Heart left ventricle (tissue), 13 donors: ENCODE measurements at regions not wholly inside any gene's neighbourhood (a gene's known extent, or its start where the extent isn't known, plus 50 kb on each side); places are given as distances from the start of the nearest gene placed in this dataset.
"Not testable (repeated sequence)": the region's sequence is repeated elsewhere in the genome, so short reads cannot be mapped to it uniquely, and the experiment has no call there.

ENCODE experiments used
- POLR2A ChIP-seq, 2 donors: fragments of 450-650 bp; IDR thresholded peaks; one replicate each; pipeline ENCODE4 v1.6.1; 2017; ENCODE audit warnings: antibody characterized with exemption in 2 of 2, mild to moderate bottlenecking in 2 of 2, moderate library complexity in 2 of 2
- TF ChIP-seq, protein P1 (sequence below), 12 donors: fragments of 200-600 bp; sonication (generic) in 4 of 12; IDR thresholded peaks; one replicate each; pipeline versions ENCODE4 v1.5.0 to v1.8.0; 2018 to 2022; ENCODE audit warnings: antibody characterized with exemption in 12 of 12, mild to moderate bottlenecking in 5 of 12
- donor health status: ischemic (EF 13 %, LVEDD 7.1; RV severe dilation, severe dysfunction).
- donor health status: DM: no; HTN: yes; CAD: no.
- donor health status: DM: no; HTN: no; CAD: no.
- donor health status: ischemic (EF 25% LVEDD 6.9; RV normal size, moderate dysfunction).
- donor health status: ischemic (EF 25% LVEDD 5.7; RV mildly dilated, moderate dysfunction).
- donor health status: ischemic (EF 35%, LVEDD 5.7; RV mildly dilated, moderate dysfunction).
- donor health status: nonischemic (EF 11% LVEDD 7.7; RV severe dilation, severe dysfunction).
- donor health status: DM: yes; HTN: yes; CAD: no.
- donor health status: PGD.
- donor health status: ischemic (EF 29% LVEDD 5.4; RV normal size, mild dysfunction).
- donor health status: nonischemic (EF 23%, LVEDD 6.1; RV moderate dilation, normal function).

DNA sequence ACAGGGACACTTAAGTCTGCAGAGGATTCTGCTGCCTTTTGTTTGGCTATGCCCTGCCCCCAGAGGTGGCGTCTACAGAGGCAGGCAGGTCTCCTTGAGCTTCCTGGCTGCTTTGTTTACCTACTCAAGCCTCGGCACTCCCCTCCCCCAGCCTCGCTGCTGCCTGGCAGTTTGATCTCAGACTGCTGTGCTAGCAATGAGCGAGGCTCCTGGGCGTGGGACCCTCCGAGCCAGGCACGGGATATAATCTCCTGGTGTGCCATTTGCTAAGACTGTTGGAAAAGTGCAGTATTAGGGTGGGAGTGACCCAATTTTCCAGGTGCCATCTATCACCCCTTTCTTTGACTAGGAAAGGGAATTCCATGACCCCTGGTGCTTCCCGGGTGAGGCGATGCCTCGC, 725.0 kb upstream of the HS6ST1 start:
- TF ChIP-seq, protein P1, sequence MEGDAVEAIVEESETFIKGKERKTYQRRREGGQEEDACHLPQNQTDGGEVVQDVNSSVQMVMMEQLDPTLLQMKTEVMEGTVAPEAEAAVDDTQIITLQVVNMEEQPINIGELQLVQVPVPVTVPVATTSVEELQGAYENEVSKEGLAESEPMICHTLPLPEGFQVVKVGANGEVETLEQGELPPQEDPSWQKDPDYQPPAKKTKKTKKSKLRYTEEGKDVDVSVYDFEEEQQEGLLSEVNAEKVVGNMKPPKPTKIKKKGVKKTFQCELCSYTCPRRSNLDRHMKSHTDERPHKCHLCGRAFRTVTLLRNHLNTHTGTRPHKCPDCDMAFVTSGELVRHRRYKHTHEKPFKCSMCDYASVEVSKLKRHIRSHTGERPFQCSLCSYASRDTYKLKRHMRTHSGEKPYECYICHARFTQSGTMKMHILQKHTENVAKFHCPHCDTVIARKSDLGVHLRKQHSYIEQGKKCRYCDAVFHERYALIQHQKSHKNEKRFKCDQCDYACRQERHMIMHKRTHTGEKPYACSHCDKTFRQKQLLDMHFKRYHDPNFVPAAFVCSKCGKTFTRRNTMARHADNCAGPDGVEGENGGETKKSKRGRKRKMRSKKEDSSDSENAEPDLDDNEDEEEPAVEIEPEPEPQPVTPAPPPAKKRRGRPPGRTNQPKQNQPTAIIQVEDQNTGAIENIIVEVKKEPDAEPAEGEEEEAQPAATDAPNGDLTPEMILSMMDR (IDR thresholded peaks at IDR 0.05): not testable (repeated sequence)
- not testable (repeated sequence) for TF ChIP-seq POLR2A (IDR thresholded peaks at IDR 0.05)
